Astrocyte (in vitro differentiated cells and primary cell): ENCODE measurements at regions not wholly inside any gene's neighbourhood (a gene's known extent, or its start where the extent isn't known, plus 50 kb on each side); places are given as distances from the start of the nearest gene placed in this dataset.

ENCODE experiments used
- DNase-seq: peaks from one replicate; pipeline ENCODE4 v3.0.0-alpha.2; 2010; ENCODE audit warnings: low read depth
- FAIRE-seq: peaks from 2 replicates; lab custom pipeline; 2011; peaks lifted over from hg19 to GRCh38; lab: Jason Lieb, UNC
- H2AFZ ChIP-seq: 2 replicates; pipeline ENCODE4 v1.6.0; 2012; ENCODE audit warnings: low read depth, low read length, inconsistent platforms
- H3K27ac ChIP-seq: 2 replicates; pipeline ENCODE4 v1.5.1; 2011; ENCODE audit warnings: low read depth, low read length, inconsistent platforms
- H3K27me3 ChIP-seq: 2 replicates; pipeline ENCODE4 v1.6.0; 2011; ENCODE audit warnings: low read length, inconsistent platforms; ENCODE audit not compliant: insufficient read depth
- H3K36me3 ChIP-seq: 2 replicates; pipeline ENCODE4 v1.5.1; 2011; ENCODE audit warnings: low read length, inconsistent platforms; ENCODE audit not compliant: insufficient read depth
- H3K4me1 ChIP-seq: 2 replicates; pipeline ENCODE4 v1.5.1; 2011; ENCODE audit warnings: low read length, inconsistent platforms; ENCODE audit not compliant: insufficient read depth
- H3K4me2 ChIP-seq: 2 replicates; pipeline ENCODE4 v1.6.0; 2012; ENCODE audit warnings: low read length, inconsistent platforms
- H3K4me3 ChIP-seq: 2 replicates; pipeline ENCODE4 v1.5.1; 2011; ENCODE audit warnings: low read depth, mild to moderate bottlenecking, low read length, inconsistent platforms; ENCODE audit not compliant: insufficient read depth
- H3K79me2 ChIP-seq: 2 replicates; pipeline ENCODE4 v1.6.0; 2012; ENCODE audit warnings: mild to moderate bottlenecking, low read length, inconsistent platforms; ENCODE audit not compliant: insufficient read depth
- H3K9ac ChIP-seq: 2 replicates; pipeline ENCODE4 v1.6.0; 2012; ENCODE audit warnings: mild to moderate bottlenecking, low read length, inconsistent platforms
- H3K9me3 ChIP-seq: 2 replicates; pipeline ENCODE4 v1.5.1; 2012; ENCODE audit warnings: low read depth, mild to moderate bottlenecking, low read length, inconsistent platforms; ENCODE audit not compliant: insufficient read depth
- H4K20me1 ChIP-seq: 2 replicates; pipeline ENCODE4 v1.6.0; 2012; ENCODE audit warnings: low read length, inconsistent platforms; ENCODE audit not compliant: insufficient read depth
- H3K27ac Mint-ChIP-seq: one replicate; pipeline ENCODE4 v1.8.0; 2021; ENCODE audit warnings: mild to moderate bottlenecking, mixed read lengths; ENCODE audit not compliant: unreplicated experiment
- H3K27me3 Mint-ChIP-seq: one replicate; pipeline ENCODE4 v1.8.0; 2021; ENCODE audit warnings: low read depth, mixed read lengths; ENCODE audit not compliant: unreplicated experiment
- H3K36me3 Mint-ChIP-seq: one replicate; pipeline ENCODE4 v1.8.0; 2021; ENCODE audit warnings: low read depth, mixed read lengths; ENCODE audit not compliant: unreplicated experiment
- H3K4me1 Mint-ChIP-seq: one replicate; pipeline ENCODE4 v1.8.0; 2021; ENCODE audit warnings: low read depth, mixed read lengths; ENCODE audit not compliant: unreplicated experiment
- H3K4me3 Mint-ChIP-seq: one replicate; pipeline ENCODE4 v1.8.0; 2021; ENCODE audit warnings: mild to moderate bottlenecking, moderate library complexity, mixed read lengths; ENCODE audit not compliant: unreplicated experiment
- H3K9me3 Mint-ChIP-seq: one replicate; pipeline ENCODE4 v1.8.0; 2021; ENCODE audit warnings: mild to moderate bottlenecking, mixed read lengths; ENCODE audit not compliant: unreplicated experiment
- CTCF ChIP-seq: IDR thresholded peaks from 2 replicates; pipeline ENCODE4 v1.5.1; 2011; ENCODE audit warnings: low read depth, mild to moderate bottlenecking, inconsistent platforms, low read length, moderate library complexity; ENCODE audit not compliant: insufficient read depth
- EZH2 ChIP-seq: IDR thresholded peaks from 2 replicates; pipeline ENCODE4 v1.6.1; 2012; ENCODE audit warnings: mild to moderate bottlenecking, low read length, inconsistent platforms; ENCODE audit not compliant: insufficient read depth

DNA sequence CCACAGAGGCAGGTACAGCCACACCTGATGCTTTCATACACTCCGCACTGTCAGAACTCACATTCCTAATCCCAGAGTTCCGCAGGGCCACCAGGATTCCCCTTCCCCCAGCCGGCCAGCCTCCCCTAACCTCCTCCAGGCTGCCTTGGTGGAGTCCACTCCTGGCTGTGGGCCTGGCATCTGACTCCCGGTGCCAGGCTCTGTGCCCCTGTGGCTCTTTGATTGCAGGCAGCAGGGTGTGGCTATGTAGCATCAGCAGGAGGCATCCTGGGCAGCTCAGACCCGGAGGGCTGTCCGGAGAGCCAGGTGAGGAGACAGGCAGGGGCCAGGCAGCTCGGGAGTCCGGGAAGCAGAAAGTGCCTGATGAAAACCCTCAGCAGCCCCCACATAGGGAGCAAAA is 1432.9 kb downstream of the BRD1 start:
- Mint-ChIP-seq H3K27ac (no peak overlapping the region), H3K9me3 (no peaks in the 10 kb centered on the region)
- DNase-seq: no peak

DNA sequence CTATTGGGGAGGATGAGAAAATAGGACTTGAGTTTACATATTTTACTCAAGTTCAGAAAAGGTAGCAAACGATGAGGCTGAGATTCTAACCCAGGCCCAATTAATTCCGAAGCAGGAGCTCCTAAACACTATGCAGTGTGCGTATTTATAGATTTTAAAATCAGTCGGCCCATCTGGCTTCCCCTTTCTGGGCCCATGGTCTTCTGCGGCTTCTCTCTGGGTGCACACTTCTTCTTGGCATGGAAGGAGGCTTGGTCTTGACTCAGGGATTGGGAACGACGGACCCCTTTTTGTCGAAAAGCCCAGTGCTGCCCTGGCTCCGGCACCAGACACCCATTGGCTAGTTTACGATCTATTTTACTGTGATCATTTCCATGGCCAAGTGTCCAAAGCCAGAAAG is 1433.8 kb downstream of the BRD1 start:
- no peaks in the 10 kb centered on the region for H3K36me3 ChIP-seq
- Mint-ChIP-seq H3K27me3 (peaks cover 41% of the 10 kb centered on the region), H3K4me1 (no peaks in the 10 kb centered on the region), H3K4me3 (no peak overlapping the region), H3K9me3 (no peaks in the 10 kb centered on the region), H3K36me3 (no peaks in the 10 kb centered on the region), H3K27ac (no peak overlapping the region)
- no peak for DNase-seq
- no peak overlapping the region for H2AFZ ChIP-seq
- no peak overlapping the region for H3K27ac ChIP-seq
- H3K79me2 ChIP-seq: no peaks in the 10 kb centered on the region
- no peaks in the 10 kb centered on the region for H3K9me3 ChIP-seq
- H3K9ac ChIP-seq: no peak overlapping the region
- no peaks in the 10 kb centered on the region for H3K4me1 ChIP-seq
- H4K20me1 ChIP-seq: no peaks in the 10 kb centered on the region
- FAIRE-seq: no peak
- no peaks in the 10 kb centered on the region for H3K27me3 ChIP-seq
- no peak overlapping the region for H3K4me2 ChIP-seq
- no peak overlapping the region for H3K4me3 ChIP-seq
- TF ChIP-seq CTCF (no peak), EZH2 (no peak)

More for the DNA sequence above, 1432.9 kb downstream of the BRD1 start:
- Histone ChIP-seq H3K27me3 (no peaks in the 10 kb centered on the region), H3K4me3 (no peak overlapping the region), H3K36me3 (no peaks in the 10 kb centered on the region), H3K79me2 (no peaks in the 10 kb centered on the region), H3K27ac (no peak overlapping the region), H2AFZ (no peak overlapping the region), H3K4me1 (no peaks in the 10 kb centered on the region), H4K20me1 (no peaks in the 10 kb centered on the region), H3K9ac (no peak overlapping the region), H3K4me2 (no peak overlapping the region), H3K9me3 (no peaks in the 10 kb centered on the region)
- no peak for TF ChIP-seq CTCF
- TF ChIP-seq EZH2: no peak
- FAIRE-seq: no peak
- Mint-ChIP-seq H3K4me3 (no peak overlapping the region), H3K27me3 (peaks cover 33% of the 10 kb centered on the region), H3K4me1 (no peaks in the 10 kb centered on the region), H3K36me3 (no peaks in the 10 kb centered on the region)

- no peaks in the 10 kb centered on the region for H4K20me1 ChIP-seq
- no peaks in the 10 kb centered on the region for H3K79me2 ChIP-seq
- no peak overlapping the region for H2AFZ ChIP-seq
- no peaks in the 10 kb centered on the region for H3K9me3 ChIP-seq
- no peak for FAIRE-seq
- H3K4me3 ChIP-seq: no peak overlapping the region
- H3K27me3 ChIP-seq: no peaks in the 10 kb centered on the region
- no peak overlapping the region for H3K27ac Mint-ChIP-seq
- no peaks in the 10 kb centered on the region for H3K36me3 ChIP-seq
- no peak overlapping the region for H3K27ac ChIP-seq
- H3K4me1 ChIP-seq: no peaks in the 10 kb centered on the region
- H3K27me3 Mint-ChIP-seq: peaks cover 38% of the 10 kb centered on the region
- no peak overlapping the region for H3K4me2 ChIP-seq
- no peak for DNase-seq
- H3K9ac ChIP-seq: no peak overlapping the region
- no peaks in the 10 kb centered on the region for H3K36me3 Mint-ChIP-seq
- H3K4me3 Mint-ChIP-seq: no peak overlapping the region
- no peaks in the 10 kb centered on the region for H3K9me3 Mint-ChIP-seq
- H3K4me1 Mint-ChIP-seq: no peaks in the 10 kb centered on the region
- TF ChIP-seq CTCF (no peak), EZH2 (no peak)
Measured at GRCh38 chr22:48393041-48393370, 1434.7 kb downstream of the BRD1 start.
